Peyer's patch (tissue), 4 donors: ENCODE measurements at regions not wholly inside any gene's neighbourhood (a gene's known extent, or its start where the extent isn't known, plus 50 kb on each side); places are given as distances from the start of the nearest gene placed in this dataset.

Experiments used
- DNase-seq, 3 donors: peaks; one replicate each; pipeline ENCODE4 v3.0.0-alpha.2; 2017 to 2019
- H3K27ac ChIP-seq, 4 donors: fragments of 200-600 bp; sonication (generic); one replicate each; pipeline ENCODE4 v1.5.1; 2016 to 2019
- H3K27me3 ChIP-seq, 2 donors: fragments of 200-600 bp; sonication (generic); one replicate each; pipeline ENCODE4 v1.5.1; 2019
- H3K36me3 ChIP-seq, 3 donors: fragments of 200-600 bp; sonication (generic); one replicate each; pipeline ENCODE4 v1.5.1; 2016 to 2019
- H3K4me1 ChIP-seq, 4 donors: fragments of 200-600 bp; sonication (generic); one replicate each; pipeline ENCODE4 v1.5.1; 2016 to 2019
- H3K4me3 ChIP-seq, 4 donors: fragments of 200-600 bp; sonication (generic); 1 replicate in 3 of 4; 2 replicates in 1 of 4; pipeline ENCODE4 v1.5.1; 2016 to 2019; ENCODE audit warnings: mild to moderate bottlenecking in 1 of 4
- H3K9me3 ChIP-seq, 4 donors: fragments of 200-600 bp; sonication (generic); one replicate each; pipeline ENCODE4 v1.5.1; 2016 to 2019; ENCODE audit warnings: mild to moderate bottlenecking in 1 of 4
- POLR2A ChIP-seq, 2 donors: fragments of 450-650 bp; IDR thresholded peaks; one replicate each; pipeline ENCODE4 v1.5.1; 2017; ENCODE audit warnings: antibody characterized with exemption in 2 of 2, mild to moderate bottlenecking in 2 of 2, moderate library complexity in 2 of 2
- TF ChIP-seq, protein P1 (sequence below), 6 experiments: fragments of 450-650 bp in 4 of 6; fragments of 200-600 bp in 2 of 6; sonication (generic) in 1 of 6; IDR thresholded peaks; one replicate each; pipeline ENCODE4 v1.5.1; 2017 to 2019; ENCODE audit warnings: antibody characterized with exemption in 6 of 6, mild to moderate bottlenecking in 3 of 6, moderate library complexity in 1 of 6

DNA sequence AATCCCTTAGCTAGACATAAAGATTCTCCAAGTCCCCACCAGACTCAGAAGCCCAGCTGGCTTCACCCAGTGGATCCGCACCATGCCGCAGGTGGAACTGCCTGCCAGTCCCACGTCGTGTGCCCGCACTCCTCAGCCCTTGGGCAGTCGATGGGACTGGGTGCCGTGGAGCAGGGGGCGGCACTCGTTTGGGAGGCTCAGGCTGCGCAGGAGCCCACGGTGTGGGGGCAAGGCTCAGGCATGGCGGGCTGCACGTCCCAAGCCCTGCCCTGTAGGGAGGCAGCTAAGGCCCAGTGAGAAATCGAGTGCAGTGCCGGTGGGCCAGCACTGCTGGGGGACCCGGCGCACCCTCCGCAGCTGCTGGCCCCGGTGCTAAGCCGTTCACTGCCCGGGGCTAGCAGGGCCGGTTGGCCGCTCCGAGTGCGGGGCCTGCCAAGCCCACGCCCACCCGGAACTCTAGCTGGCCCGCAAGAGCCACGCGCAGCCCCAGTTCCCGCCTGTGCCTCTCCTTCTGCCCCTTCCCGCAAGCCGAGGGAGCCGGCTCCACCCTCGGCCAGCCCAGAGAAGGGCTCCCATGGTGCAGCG is 95.9 kb upstream of the DTNBP1 start:
- peaks cover 0 to 3% (median 0%) of the 10 kb centered on the region in 4 donors for H3K4me1 ChIP-seq
- H3K36me3 ChIP-seq: no peaks in the 10 kb centered on the region
- TF ChIP-seq, protein P1, sequence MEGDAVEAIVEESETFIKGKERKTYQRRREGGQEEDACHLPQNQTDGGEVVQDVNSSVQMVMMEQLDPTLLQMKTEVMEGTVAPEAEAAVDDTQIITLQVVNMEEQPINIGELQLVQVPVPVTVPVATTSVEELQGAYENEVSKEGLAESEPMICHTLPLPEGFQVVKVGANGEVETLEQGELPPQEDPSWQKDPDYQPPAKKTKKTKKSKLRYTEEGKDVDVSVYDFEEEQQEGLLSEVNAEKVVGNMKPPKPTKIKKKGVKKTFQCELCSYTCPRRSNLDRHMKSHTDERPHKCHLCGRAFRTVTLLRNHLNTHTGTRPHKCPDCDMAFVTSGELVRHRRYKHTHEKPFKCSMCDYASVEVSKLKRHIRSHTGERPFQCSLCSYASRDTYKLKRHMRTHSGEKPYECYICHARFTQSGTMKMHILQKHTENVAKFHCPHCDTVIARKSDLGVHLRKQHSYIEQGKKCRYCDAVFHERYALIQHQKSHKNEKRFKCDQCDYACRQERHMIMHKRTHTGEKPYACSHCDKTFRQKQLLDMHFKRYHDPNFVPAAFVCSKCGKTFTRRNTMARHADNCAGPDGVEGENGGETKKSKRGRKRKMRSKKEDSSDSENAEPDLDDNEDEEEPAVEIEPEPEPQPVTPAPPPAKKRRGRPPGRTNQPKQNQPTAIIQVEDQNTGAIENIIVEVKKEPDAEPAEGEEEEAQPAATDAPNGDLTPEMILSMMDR (IDR thresholded peaks at IDR 0.05): no peak
- TF ChIP-seq POLR2A (IDR thresholded peaks at IDR 0.05): no peak
- no peak overlapping the region for H3K4me3 ChIP-seq
- DNase-seq: no peak
- H3K9me3 ChIP-seq: no peaks in the 10 kb centered on the region
- no peak overlapping the region for H3K27ac ChIP-seq
- H3K27me3 ChIP-seq: no peaks in the 10 kb centered on the region

DNA sequence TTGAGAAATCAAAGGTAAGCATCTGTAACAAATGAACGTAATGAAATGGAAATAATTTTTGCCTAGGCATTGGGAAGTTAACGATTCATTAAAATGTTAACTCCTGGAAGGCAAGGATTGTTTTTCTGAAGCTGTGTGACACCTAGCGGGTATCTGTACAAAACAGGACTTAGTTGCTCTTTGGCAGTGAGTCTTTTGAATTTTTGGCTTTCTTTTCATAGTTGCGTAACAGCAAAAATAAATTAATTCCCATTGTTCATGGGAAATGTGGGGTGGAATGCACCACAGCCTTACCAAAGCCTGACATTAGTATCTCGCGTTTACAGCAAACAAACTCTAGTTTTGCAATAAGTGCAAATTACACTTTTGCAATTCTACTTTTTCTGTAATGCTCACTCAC is 92.7 kb upstream of the DTNBP1 start:
- no peaks in the 10 kb centered on the region for H3K27me3 ChIP-seq
- H3K4me3 ChIP-seq: no peak overlapping the region
- no peaks in the 10 kb centered on the region for H3K9me3 ChIP-seq
- H3K4me1 ChIP-seq: no peaks in the 10 kb centered on the region
- TF ChIP-seq, protein P1 (IDR thresholded peaks at IDR 0.05): no peak
- TF ChIP-seq POLR2A (IDR thresholded peaks at IDR 0.05): no peak
- no peak overlapping the region for H3K27ac ChIP-seq
- H3K36me3 ChIP-seq: no peaks in the 10 kb centered on the region
- DNase-seq: no peak

DNA sequence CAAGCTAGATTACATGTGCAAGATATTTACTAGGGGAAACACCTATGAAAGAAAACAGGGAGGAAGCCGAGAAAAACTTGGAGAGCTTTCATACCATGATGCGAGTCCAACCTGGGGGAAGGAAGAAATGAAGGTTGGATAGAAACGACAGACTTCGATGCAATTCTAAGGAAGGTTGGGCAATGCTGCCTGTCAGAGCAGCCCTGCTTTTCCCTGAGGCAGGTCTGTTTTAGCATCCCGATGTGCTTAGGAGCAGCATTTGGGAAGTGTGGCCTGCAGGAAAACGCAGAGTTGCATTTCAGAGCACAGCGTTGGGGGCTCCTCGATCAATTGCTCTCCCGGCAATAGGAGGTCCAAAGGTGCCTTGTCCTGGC is 91.9 kb upstream of the DTNBP1 start:
- Histone ChIP-seq H3K9me3 (no peaks in the 10 kb centered on the region), H3K4me3 (no peak overlapping the region), H3K36me3 (no peaks in the 10 kb centered on the region), H3K4me1 (no peaks in the 10 kb centered on the region), H3K27ac (no peak overlapping the region), H3K27me3 (no peaks in the 10 kb centered on the region)
- TF ChIP-seq POLR2A (IDR thresholded peaks at IDR 0.05): no peak
- TF ChIP-seq, protein P1 (IDR thresholded peaks at IDR 0.05): no peak
- no peak for DNase-seq

DNA sequence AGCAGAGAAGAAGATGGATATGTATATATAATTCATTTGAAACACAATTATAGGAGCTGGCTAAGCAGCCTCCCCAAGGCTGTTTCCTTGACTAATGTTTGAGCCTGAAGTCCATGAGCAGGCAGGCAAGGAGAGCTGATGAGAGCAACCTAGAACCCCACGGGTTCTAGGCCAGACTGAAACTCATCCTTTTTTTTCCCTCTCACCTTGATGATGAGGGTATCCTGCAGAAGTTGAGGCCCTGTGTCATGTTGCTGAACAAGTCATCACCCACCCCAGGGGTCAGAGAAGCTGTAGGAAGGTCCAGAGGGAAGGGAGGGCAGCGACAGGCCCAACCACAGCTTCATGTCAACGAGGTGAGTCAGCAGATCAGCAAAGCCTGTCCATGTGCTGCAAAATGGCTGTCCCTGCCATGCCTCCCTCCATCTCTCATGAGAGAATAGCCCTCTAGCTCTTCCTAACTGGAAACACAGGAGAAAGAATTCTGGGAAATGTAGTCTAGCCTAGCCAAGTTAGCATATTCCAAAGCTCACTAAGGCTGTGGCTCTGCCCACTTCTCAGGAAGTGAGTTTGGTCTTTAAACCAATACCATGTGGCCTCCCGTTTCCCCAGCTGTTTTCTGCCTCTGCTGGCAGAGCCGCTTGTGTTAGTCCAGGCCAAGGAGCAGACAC is 91.3 kb upstream of the DTNBP1 start:
- Histone ChIP-seq H3K36me3 (no peaks in the 10 kb centered on the region), H3K9me3 (no peaks in the 10 kb centered on the region), H3K27me3 (no peaks in the 10 kb centered on the region), H3K27ac (no peak overlapping the region), H3K4me1 (no peaks in the 10 kb centered on the region), H3K4me3 (no peak overlapping the region)
- no peak for DNase-seq
- no peak for TF ChIP-seq POLR2A (IDR thresholded peaks at IDR 0.05)
- TF ChIP-seq, protein P1 (IDR thresholded peaks at IDR 0.05): no peak

DNA sequence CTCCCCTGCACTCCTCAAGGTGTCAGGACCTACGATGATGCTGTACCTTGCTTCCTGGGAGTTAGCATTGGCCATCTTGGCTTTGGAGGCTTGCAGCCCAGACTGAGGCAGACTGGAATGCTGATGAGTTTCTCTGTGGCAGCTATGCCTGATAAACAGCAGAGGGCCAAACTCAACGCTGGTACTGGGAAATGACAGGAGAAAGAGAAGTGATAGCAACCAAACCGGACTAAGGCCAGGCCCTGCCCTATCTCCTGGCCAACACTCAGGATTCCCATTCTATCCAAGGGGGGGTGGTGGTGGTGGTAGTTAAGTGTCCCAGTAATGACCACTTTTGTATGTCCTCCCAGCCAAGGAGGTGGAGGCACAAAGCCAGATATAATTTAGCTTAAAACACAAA is 90.0 kb upstream of the DTNBP1 start:
- no peaks in the 10 kb centered on the region for H3K9me3 ChIP-seq
- H3K4me1 ChIP-seq: no peaks in the 10 kb centered on the region
- no peak overlapping the region for H3K4me3 ChIP-seq
- no peak for TF ChIP-seq POLR2A (IDR thresholded peaks at IDR 0.05)
- TF ChIP-seq, protein P1 (IDR thresholded peaks at IDR 0.05): peak in 1 of 6 experiments; percentile 24
- no peak overlapping the region for H3K27ac ChIP-seq
- DNase-seq: no peak
- H3K36me3 ChIP-seq: no peaks in the 10 kb centered on the region
- no peaks in the 10 kb centered on the region for H3K27me3 ChIP-seq
